ENCODE measurements at regions not wholly inside any gene's neighbourhood (a gene's known extent, or its start where the extent isn't known, plus 50 kb on each side); places are given as distances from the start of the nearest gene placed in this dataset.

DNA sequence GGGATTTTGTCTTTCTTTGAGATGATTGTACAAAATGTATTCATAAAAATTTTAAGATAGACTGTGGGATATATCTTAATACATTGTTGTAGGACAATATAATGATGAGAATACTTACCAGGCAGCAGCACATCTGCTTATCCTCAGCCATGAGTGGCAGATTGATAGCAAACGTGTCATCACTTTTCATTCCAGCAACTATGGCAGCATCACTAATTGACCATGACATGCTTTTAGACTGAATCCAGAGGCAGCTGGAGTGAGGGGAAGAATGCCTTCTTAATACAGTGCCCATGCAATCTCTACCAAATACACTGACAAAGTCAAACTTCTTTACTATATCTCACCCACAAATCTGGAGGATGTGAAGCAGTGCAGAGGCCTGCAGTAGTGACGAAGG lies 755.2 kb upstream of the RAG2 start (continued):
- TF ChIP-seq, protein P1, sequence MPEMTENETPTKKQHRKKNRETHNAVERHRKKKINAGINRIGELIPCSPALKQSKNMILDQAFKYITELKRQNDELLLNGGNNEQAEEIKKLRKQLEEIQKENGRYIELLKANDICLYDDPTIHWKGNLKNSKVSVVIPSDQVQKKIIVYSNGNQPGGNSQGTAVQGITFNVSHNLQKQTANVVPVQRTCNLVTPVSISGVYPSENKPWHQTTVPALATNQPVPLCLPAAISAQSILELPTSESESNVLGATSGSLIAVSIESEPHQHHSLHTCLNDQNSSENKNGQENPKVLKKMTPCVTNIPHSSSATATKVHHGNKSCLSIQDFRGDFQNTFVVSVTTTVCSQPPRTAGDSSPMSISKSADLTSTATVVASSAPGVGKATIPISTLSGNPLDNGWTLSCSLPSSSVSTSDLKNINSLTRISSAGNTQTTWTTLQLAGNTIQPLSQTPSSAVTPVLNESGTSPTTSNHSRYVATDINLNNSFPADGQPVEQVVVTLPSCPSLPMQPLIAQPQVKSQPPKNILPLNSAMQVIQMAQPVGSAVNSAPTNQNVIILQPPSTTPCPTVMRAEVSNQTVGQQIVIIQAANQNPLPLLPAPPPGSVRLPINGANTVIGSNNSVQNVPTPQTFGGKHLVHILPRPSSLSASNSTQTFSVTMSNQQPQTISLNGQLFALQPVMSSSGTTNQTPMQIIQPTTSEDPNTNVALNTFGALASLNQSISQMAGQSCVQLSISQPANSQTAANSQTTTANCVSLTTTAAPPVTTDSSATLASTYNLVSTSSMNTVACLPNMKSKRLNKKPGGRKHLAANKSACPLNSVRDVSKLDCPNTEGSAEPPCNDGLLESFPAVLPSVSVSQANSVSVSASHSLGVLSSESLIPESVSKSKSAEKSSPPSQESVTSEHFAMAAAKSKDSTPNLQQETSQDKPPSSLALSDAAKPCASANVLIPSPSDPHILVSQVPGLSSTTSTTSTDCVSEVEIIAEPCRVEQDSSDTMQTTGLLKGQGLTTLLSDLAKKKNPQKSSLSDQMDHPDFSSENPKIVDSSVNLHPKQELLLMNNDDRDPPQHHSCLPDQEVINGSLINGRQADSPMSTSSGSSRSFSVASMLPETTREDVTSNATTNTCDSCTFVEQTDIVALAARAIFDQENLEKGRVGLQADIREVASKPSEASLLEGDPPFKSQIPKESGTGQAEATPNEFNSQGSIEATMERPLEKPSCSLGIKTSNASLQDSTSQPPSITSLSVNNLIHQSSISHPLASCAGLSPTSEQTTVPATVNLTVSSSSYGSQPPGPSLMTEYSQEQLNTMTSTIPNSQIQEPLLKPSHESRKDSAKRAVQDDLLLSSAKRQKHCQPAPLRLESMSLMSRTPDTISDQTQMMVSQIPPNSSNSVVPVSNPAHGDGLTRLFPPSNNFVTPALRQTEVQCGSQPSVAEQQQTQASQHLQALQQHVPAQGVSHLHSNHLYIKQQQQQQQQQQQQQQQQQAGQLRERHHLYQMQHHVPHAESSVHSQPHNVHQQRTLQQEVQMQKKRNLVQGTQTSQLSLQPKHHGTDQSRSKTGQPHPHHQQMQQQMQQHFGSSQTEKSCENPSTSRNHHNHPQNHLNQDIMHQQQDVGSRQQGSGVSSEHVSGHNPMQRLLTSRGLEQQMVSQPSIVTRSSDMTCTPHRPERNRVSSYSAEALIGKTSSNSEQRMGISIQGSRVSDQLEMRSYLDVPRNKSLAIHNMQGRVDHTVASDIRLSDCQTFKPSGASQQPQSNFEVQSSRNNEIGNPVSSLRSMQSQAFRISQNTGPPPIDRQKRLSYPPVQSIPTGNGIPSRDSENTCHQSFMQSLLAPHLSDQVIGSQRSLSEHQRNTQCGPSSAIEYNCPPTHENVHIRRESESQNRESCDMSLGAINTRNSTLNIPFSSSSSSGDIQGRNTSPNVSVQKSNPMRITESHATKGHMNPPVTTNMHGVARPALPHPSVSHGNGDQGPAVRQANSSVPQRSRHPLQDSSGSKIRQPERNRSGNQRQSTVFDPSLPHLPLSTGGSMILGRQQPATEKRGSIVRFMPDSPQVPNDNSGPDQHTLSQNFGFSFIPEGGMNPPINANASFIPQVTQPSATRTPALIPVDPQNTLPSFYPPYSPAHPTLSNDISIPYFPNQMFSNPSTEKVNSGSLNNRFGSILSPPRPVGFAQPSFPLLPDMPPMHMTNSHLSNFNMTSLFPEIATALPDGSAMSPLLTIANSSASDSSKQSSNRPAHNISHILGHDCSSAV (CRISPR knock-in tag; IDR thresholded peaks at IDR 0.05; ENCODE audit: borderline replicate concordance) = no peak
- TF ChIP-seq SMARCE1 (IDR thresholded peaks at IDR 0.05; ENCODE audit: borderline replicate concordance) = no peak
- no peak for TF ChIP-seq SIN3B (IDR thresholded peaks at IDR 0.05; ENCODE audit: low read length)
- TF ChIP-seq RBM22 (optimal IDR thresholded peaks at IDR 0.05; ENCODE audit: low read length) = no peak

DNA sequence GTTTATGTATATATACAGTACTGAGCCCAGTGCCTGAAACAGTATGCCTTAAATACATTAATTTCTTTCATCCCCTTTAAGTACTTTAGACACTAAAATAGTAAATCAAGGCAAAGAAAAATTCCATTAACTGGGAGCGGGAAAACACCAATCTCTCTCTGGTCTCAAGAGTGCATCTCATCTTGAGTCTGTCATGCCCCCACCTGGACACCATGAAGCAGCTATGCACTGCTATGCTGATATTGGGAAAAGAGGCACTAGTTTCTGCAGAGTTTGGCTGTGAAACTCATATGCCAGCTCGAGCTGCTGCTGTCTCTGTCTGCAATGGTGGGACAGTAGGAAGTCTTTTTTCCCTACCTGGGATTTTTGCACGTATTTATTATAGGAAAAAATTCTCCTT lies 754.4 kb upstream of the RAG2 start:
- ChIA-PET POLR2A (no interaction called here), CTCF (ENCODE audit: low intra/inter-chr PET ratio, low total read pairs) (no interaction called here)
- FAIRE-seq = no peak
- no TSS peak for BruUV-seq (replicated peaks)
- peaks cover 78% of the 10 kb centered on the region for H3K9me3 ChIP-seq (ENCODE audit: low read length)
- H3K36me3 ChIP-seq (replicated peaks in 1 of 2; ENCODE audit: control insufficient read depth in 1 of 2, insufficient read depth in 2 of 2, low read length in 2 of 2) = no peaks in the 10 kb centered on the region
- no peaks in the 10 kb centered on the region for H3K79me2 ChIP-seq (ENCODE audit: insufficient read depth, low read length)
- intact Hi-C loops (cut with micrococcal nuclease; ENCODE audit: unreplicated experiment) = no loop called here
- H3K4me1 ChIP-seq (ENCODE audit: insufficient read depth, low read length) = no peaks in the 10 kb centered on the region
- DNase-seq (ENCODE audit: low spot score) = no peak
- no peak overlapping the region for H2AFZ ChIP-seq (ENCODE audit: low read length)
- no peak overlapping the region for H3K4me3 ChIP-seq (replicated peaks in 1 of 3; ENCODE audit: insufficient read depth in 1 of 3, low read depth in 2 of 3, low read length in 3 of 3)
- no peak overlapping the region for H3K4me2 ChIP-seq (ENCODE audit: low read depth, low read length)
- in situ Hi-C loops (cut with HindIII; ENCODE audit: extremely low pct_ligation_motif_present, low pct_unique_long_range_greater_than_20kb) = no loop called here
- no peak for ATAC-seq
- no peak overlapping the region for H3K27ac ChIP-seq (ENCODE audit: extremely low read length, insufficient read depth, low read length)
- no peaks in the 10 kb centered on the region; a peak in 1 of 5 replicates for H3K27me3 ChIP-seq (ENCODE audit: control insufficient read depth in 1 of 2, insufficient read depth in 2 of 2, low read length in 2 of 2)
- WGBS (ENCODE audit: low lambda C conversion rate) = 7% methylated on average over 3 of the region's 3 CpGs
- TF ChIP-seq FOXA3 (CRISPR knock-in tag; IDR thresholded peaks at IDR 0.05) (no peak), SPEN (CRISPR knock-in tag; IDR thresholded peaks at IDR 0.05; ENCODE audit: low read depth) (no peak), CBFB (CRISPR knock-in tag; IDR thresholded peaks at IDR 0.05) (no peak), MLLT10 (CRISPR knock-in tag; IDR thresholded peaks at IDR 0.05) (no peak), FOSL2 (CRISPR knock-in tag; IDR thresholded peaks at IDR 0.05) (no peak), ZMAT3 (CRISPR knock-in tag; conservative IDR thresholded peaks at IDR 0.05) (no peak), GTF3A (CRISPR knock-in tag; conservative IDR thresholded peaks at IDR 0.05) (no peak), RBAK (CRISPR knock-in tag; IDR thresholded peaks at IDR 0.05) (no peak), ZMYM2 (CRISPR knock-in tag; IDR thresholded peaks at IDR 0.05) (no peak), U2AF2 (IDR thresholded peaks at IDR 0.05; ENCODE audit: low read depth, low read length) (no peak)
- TF ChIP-seq, protein P2, sequence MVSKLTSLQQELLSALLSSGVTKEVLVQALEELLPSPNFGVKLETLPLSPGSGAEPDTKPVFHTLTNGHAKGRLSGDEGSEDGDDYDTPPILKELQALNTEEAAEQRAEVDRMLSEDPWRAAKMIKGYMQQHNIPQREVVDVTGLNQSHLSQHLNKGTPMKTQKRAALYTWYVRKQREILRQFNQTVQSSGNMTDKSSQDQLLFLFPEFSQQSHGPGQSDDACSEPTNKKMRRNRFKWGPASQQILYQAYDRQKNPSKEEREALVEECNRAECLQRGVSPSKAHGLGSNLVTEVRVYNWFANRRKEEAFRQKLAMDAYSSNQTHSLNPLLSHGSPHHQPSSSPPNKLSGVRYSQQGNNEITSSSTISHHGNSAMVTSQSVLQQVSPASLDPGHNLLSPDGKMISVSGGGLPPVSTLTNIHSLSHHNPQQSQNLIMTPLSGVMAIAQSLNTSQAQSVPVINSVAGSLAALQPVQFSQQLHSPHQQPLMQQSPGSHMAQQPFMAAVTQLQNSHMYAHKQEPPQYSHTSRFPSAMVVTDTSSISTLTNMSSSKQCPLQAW (CRISPR knock-in tag; IDR thresholded peaks at IDR 0.05) = no peak
- H4K20me1 ChIP-seq (ENCODE audit: insufficient read depth, low read length) = no peaks in the 10 kb centered on the region
- no peak overlapping the region for H3K9ac ChIP-seq (ENCODE audit: insufficient read depth, low read depth, low read length)

Measured in HepG2 (cell line).